ENCODE measurements at regions not wholly inside any gene's neighbourhood (a gene's known extent, or its start where the extent isn't known, plus 50 kb on each side); places are given as distances from the start of the nearest gene placed in this dataset.

GRCh38 chr3:1632128-1632527 is 466.5 kb upstream of the CNTN4 start:
- no peak overlapping the region for H3K4me3 Mint-ChIP-seq
- no peak for DNase-seq
- intact Hi-C loops (cut with micrococcal nuclease) = no loop called here
- H3K9me3 Mint-ChIP-seq = peaks cover 6% of the 10 kb centered on the region
- no peaks in the 10 kb centered on the region for H3K36me3 Mint-ChIP-seq
- H3K4me1 Mint-ChIP-seq (ENCODE audit: low read depth) = no peaks in the 10 kb centered on the region
- ChIA-PET CTCF (no interaction called here), POLR2A (no interaction called here)
- H3K27me3 Mint-ChIP-seq = no peaks in the 10 kb centered on the region
- H3K27ac Mint-ChIP-seq = no peak overlapping the region

GRCh38 chr3:1661839-1662238 is 436.8 kb upstream of the CNTN4 start:
- DNase-seq = no peak
- no peaks in the 10 kb centered on the region for H3K4me1 Mint-ChIP-seq (ENCODE audit: low read depth)
- intact Hi-C loops (cut with micrococcal nuclease) = no loop called here
- ChIA-PET POLR2A (no interaction called here), CTCF (no interaction called here)
- H3K27me3 Mint-ChIP-seq = no peaks in the 10 kb centered on the region
- H3K9me3 Mint-ChIP-seq = peaks cover 1% of the 10 kb centered on the region
- no peak overlapping the region for H3K27ac Mint-ChIP-seq
- no peaks in the 10 kb centered on the region for H3K36me3 Mint-ChIP-seq
- no peak overlapping the region for H3K4me3 Mint-ChIP-seq

- no peak overlapping the region for H3K27ac Mint-ChIP-seq
- DNase-seq = no peak
- H3K4me3 Mint-ChIP-seq = no peak overlapping the region
- H3K36me3 Mint-ChIP-seq = no peaks in the 10 kb centered on the region
- POLR2A ChIA-PET = no interaction called here
- H3K4me1 Mint-ChIP-seq (ENCODE audit: low read depth) = no peaks in the 10 kb centered on the region
- intact Hi-C loops (cut with micrococcal nuclease) = no loop called here
- CTCF ChIA-PET = no interaction called here
- no peaks in the 10 kb centered on the region for H3K27me3 Mint-ChIP-seq
- no peaks in the 10 kb centered on the region for H3K9me3 Mint-ChIP-seq
Measured at GRCh38 chr3:1664266-1664665, 434.4 kb upstream of the CNTN4 start.

GRCh38 chr3:1666865-1667264 is 431.8 kb upstream of the CNTN4 start:
- no peaks in the 10 kb centered on the region for H3K4me1 Mint-ChIP-seq (ENCODE audit: low read depth)
- no peak for DNase-seq
- no peak overlapping the region for H3K27ac Mint-ChIP-seq
- no peaks in the 10 kb centered on the region for H3K27me3 Mint-ChIP-seq
- H3K36me3 Mint-ChIP-seq = no peaks in the 10 kb centered on the region
- H3K9me3 Mint-ChIP-seq = no peaks in the 10 kb centered on the region
- CTCF ChIA-PET = no interaction called here
- POLR2A ChIA-PET = no interaction called here
- intact Hi-C loops (cut with micrococcal nuclease) = no loop called here
- no peak overlapping the region for H3K4me3 Mint-ChIP-seq

- ChIA-PET CTCF (no interaction called here), POLR2A (no interaction called here)
- Mint-ChIP-seq H3K4me1 (ENCODE audit: low read depth) (no peaks in the 10 kb centered on the region), H3K9me3 (peaks cover 15% of the 10 kb centered on the region), H3K36me3 (no peaks in the 10 kb centered on the region), H3K27ac (no peak overlapping the region), H3K4me3 (no peak overlapping the region), H3K27me3 (no peaks in the 10 kb centered on the region)
- intact Hi-C loops (cut with micrococcal nuclease) = no loop called here
- DNase-seq = no peak
Measured at GRCh38 chr3:1677576-1678156, 421.0 kb upstream of the CNTN4 start.

- POLR2A ChIA-PET = no interaction called here
- Mint-ChIP-seq H3K9me3 (peaks cover 6% of the 10 kb centered on the region), H3K4me3 (no peak overlapping the region), H3K36me3 (no peaks in the 10 kb centered on the region), H3K27me3 (no peaks in the 10 kb centered on the region), H3K4me1 (ENCODE audit: low read depth) (no peaks in the 10 kb centered on the region), H3K27ac (no peak overlapping the region)
- CTCF ChIA-PET = no interaction called here
- intact Hi-C loops (cut with micrococcal nuclease) = no loop called here
- no peak for DNase-seq
Measured at GRCh38 chr3:1692428-1692827, 406.2 kb upstream of the CNTN4 start.

GRCh38 chr3:1693145-1693544 is 405.5 kb upstream of the CNTN4 start:
- CTCF ChIA-PET = no interaction called here
- Mint-ChIP-seq H3K27ac (no peak overlapping the region), H3K27me3 (no peaks in the 10 kb centered on the region), H3K4me3 (no peak overlapping the region), H3K36me3 (no peaks in the 10 kb centered on the region), H3K4me1 (ENCODE audit: low read depth) (no peaks in the 10 kb centered on the region), H3K9me3 (peaks cover 6% of the 10 kb centered on the region)
- POLR2A ChIA-PET = no interaction called here
- no peak for DNase-seq
- intact Hi-C loops (cut with micrococcal nuclease) = no loop called here

- no peak overlapping the region for H3K27ac Mint-ChIP-seq
- ChIA-PET CTCF (no interaction called here), POLR2A (no interaction called here)
- intact Hi-C loops (cut with micrococcal nuclease) = no loop called here
- no peaks in the 10 kb centered on the region for H3K9me3 Mint-ChIP-seq
- H3K27me3 Mint-ChIP-seq = no peaks in the 10 kb centered on the region
- no peaks in the 10 kb centered on the region for H3K4me1 Mint-ChIP-seq (ENCODE audit: low read depth)
- H3K4me3 Mint-ChIP-seq = no peak overlapping the region
- DNase-seq = no peak
- no peaks in the 10 kb centered on the region for H3K36me3 Mint-ChIP-seq
Measured at GRCh38 chr3:1696669-1697275, 401.9 kb upstream of the CNTN4 start.

- H3K4me3 Mint-ChIP-seq = no peak overlapping the region
- H3K4me1 Mint-ChIP-seq (ENCODE audit: low read depth) = no peaks in the 10 kb centered on the region
- intact Hi-C loops (cut with micrococcal nuclease) = no loop called here
- ChIA-PET CTCF (no interaction called here), POLR2A (no interaction called here)
- no peaks in the 10 kb centered on the region for H3K27me3 Mint-ChIP-seq
- no peak for DNase-seq
- no peaks in the 10 kb centered on the region for H3K36me3 Mint-ChIP-seq
- no peaks in the 10 kb centered on the region for H3K9me3 Mint-ChIP-seq
- H3K27ac Mint-ChIP-seq = no peak overlapping the region
Measured at GRCh38 chr3:1699361-1699920, 399.2 kb upstream of the CNTN4 start.

- no peak for DNase-seq
- Mint-ChIP-seq H3K9me3 (no peaks in the 10 kb centered on the region), H3K4me1 (ENCODE audit: low read depth) (no peaks in the 10 kb centered on the region), H3K27ac (no peak overlapping the region), H3K4me3 (no peak overlapping the region), H3K27me3 (no peaks in the 10 kb centered on the region), H3K36me3 (no peaks in the 10 kb centered on the region)
- ChIA-PET CTCF (no interaction called here), POLR2A (no interaction called here)
- intact Hi-C loops (cut with micrococcal nuclease) = no loop called here
Measured at GRCh38 chr3:1700650-1701049, 398.0 kb upstream of the CNTN4 start.

GRCh38 chr3:1703169-1703568 is 395.5 kb upstream of the CNTN4 start:
- no peak overlapping the region for H3K27ac Mint-ChIP-seq

GRCh38 chr3:1710663-1711062 is 388.0 kb upstream of the CNTN4 start:
- POLR2A ChIA-PET = no interaction called here
- no peaks in the 10 kb centered on the region for H3K27me3 Mint-ChIP-seq
- intact Hi-C loops (cut with micrococcal nuclease) = no loop called here
- no peak for DNase-seq
- CTCF ChIA-PET = no interaction called here
- peaks cover 10% of the 10 kb centered on the region for H3K9me3 Mint-ChIP-seq
- H3K4me1 Mint-ChIP-seq (ENCODE audit: low read depth) = no peaks in the 10 kb centered on the region
- no peak overlapping the region for H3K27ac Mint-ChIP-seq
- no peaks in the 10 kb centered on the region for H3K36me3 Mint-ChIP-seq
- H3K4me3 Mint-ChIP-seq = no peak overlapping the region

More at GRCh38 chr3:1703169-1703568, 395.5 kb upstream of the CNTN4 start:
- no peak overlapping the region for H3K4me3 Mint-ChIP-seq
- peaks cover 8% of the 10 kb centered on the region for H3K9me3 Mint-ChIP-seq
- ChIA-PET POLR2A (no interaction called here), CTCF (no interaction called here)
- H3K27me3 Mint-ChIP-seq = no peaks in the 10 kb centered on the region
- no peaks in the 10 kb centered on the region for H3K36me3 Mint-ChIP-seq
- H3K4me1 Mint-ChIP-seq (ENCODE audit: low read depth) = no peaks in the 10 kb centered on the region
- no peak for DNase-seq
- intact Hi-C loops (cut with micrococcal nuclease) = no loop called here

- H3K4me1 Mint-ChIP-seq (ENCODE audit: low read depth) = no peaks in the 10 kb centered on the region
- intact Hi-C loops (cut with micrococcal nuclease) = no loop called here
- no peak for DNase-seq
- POLR2A ChIA-PET = no interaction called here
- H3K9me3 Mint-ChIP-seq = peaks cover 5% of the 10 kb centered on the region
- H3K27ac Mint-ChIP-seq = no peak overlapping the region
- H3K4me3 Mint-ChIP-seq = no peak overlapping the region
- no peaks in the 10 kb centered on the region for H3K36me3 Mint-ChIP-seq
- H3K27me3 Mint-ChIP-seq = no peaks in the 10 kb centered on the region
- CTCF ChIA-PET = no interaction called here
Measured at GRCh38 chr3:1717524-1717923, 381.1 kb upstream of the CNTN4 start.

All from activated CD4-positive, alpha-beta memory T cell treated with anti-CD3 and anti-CD28 coated beads for 36 hours (primary cell).